Skin of body (tissue), 1 donor: ENCODE measurements at regions not wholly inside any gene's neighbourhood (a gene's known extent, or its start where the extent isn't known, plus 50 kb on each side); places are given as distances from the start of the nearest gene placed in this dataset.
A peak's percentile ranks its signal among the peaks of the same experiment; 100 is the strongest.

Source experiments
- DNase-seq: peaks from one replicate; lab custom pipeline; 2025; lab: John Stamatoyannopoulos, UW

- peak; percentile 60 for DNase-seq
Observed at GRCh38 chr3:34237946-34238345, 439.5 kb downstream of the PDCD6IP start.

GRCh38 chr3:34238407-34238806 lies 440.0 kb downstream of the PDCD6IP start:
- DNase-seq = no peak

GRCh38 chr3:34239287-34239686 lies 440.9 kb downstream of the PDCD6IP start:
- DNase-seq = no peak

- DNase-seq = no peak
Observed at GRCh38 chr3:34239875-34240274, 441.4 kb downstream of the PDCD6IP start.

- no peak for DNase-seq
Observed at GRCh38 chr3:34247401-34247800, 449.0 kb downstream of the PDCD6IP start.

GRCh38 chr3:34248352-34248751 lies 449.9 kb downstream of the PDCD6IP start:
- DNase-seq = no peak

- DNase-seq = no peak
Observed at GRCh38 chr3:34254285-34254684, 455.9 kb downstream of the PDCD6IP start.

GRCh38 chr3:34256021-34256420 lies 457.6 kb downstream of the PDCD6IP start:
- no peak for DNase-seq

GRCh38 chr3:34256791-34257190 lies 458.4 kb downstream of the PDCD6IP start:
- no peak for DNase-seq

- DNase-seq = no peak
Observed at GRCh38 chr3:34258271-34258998, 460.0 kb downstream of the PDCD6IP start.

- peak; percentile 36 for DNase-seq
Observed at GRCh38 chr3:34260271-34261000, 462.0 kb downstream of the PDCD6IP start.

- DNase-seq = no peak
Observed at GRCh38 chr3:34261001-34261385, 462.6 kb downstream of the PDCD6IP start.

- DNase-seq = peak; percentile 4
Observed at GRCh38 chr3:34263101-34263621, 464.7 kb downstream of the PDCD6IP start.

- DNase-seq = no peak
Observed at GRCh38 chr3:34264337-34265041, 466.1 kb downstream of the PDCD6IP start.

GRCh38 chr3:34267088-34267487 lies 468.7 kb downstream of the PDCD6IP start:
- DNase-seq = no peak

- no peak for DNase-seq
Observed at GRCh38 chr3:34268032-34268709, 469.7 kb downstream of the PDCD6IP start.

GRCh38 chr3:34275811-34276210 lies 477.4 kb downstream of the PDCD6IP start:
- DNase-seq = no peak

- DNase-seq = no peak
Observed at GRCh38 chr3:34276342-34276741, 477.9 kb downstream of the PDCD6IP start.

GRCh38 chr3:34277110-34277509 lies 478.7 kb downstream of the PDCD6IP start:
- no peak for DNase-seq

- no peak for DNase-seq
Observed at GRCh38 chr3:34279901-34280300, 481.5 kb downstream of the PDCD6IP start.

GRCh38 chr3:34283751-34284150 lies 485.3 kb downstream of the PDCD6IP start:
- no peak for DNase-seq
